GM23248 (cell line): ENCODE measurements at regions not wholly inside any gene's neighbourhood (a gene's known extent, or its start where the extent isn't known, plus 50 kb on each side); places are given as distances from the start of the nearest gene placed in this dataset.

Experiments used
- DNase-seq: peaks from one replicate; pipeline ENCODE4 v3.0.0-alpha.2; 2015
- H2AFZ ChIP-seq: fragments of 200-600 bp; sonication (generic); 2 replicates; pipeline ENCODE4 v1.6.1; 2016; ENCODE audit warnings: antibody characterized with exemption
- H3F3A ChIP-seq: fragments of 200-600 bp; sonication (generic); 2 replicates; pipeline ENCODE4 v1.6.1; 2016; ENCODE audit warnings: mild to moderate bottlenecking, antibody characterized with exemption, mixed run types; ENCODE audit not compliant: insufficient read depth
- H3K27ac ChIP-seq: fragments of 200-600 bp; sonication (generic); 2 replicates; pipeline ENCODE4 v1.5.1; 2016; ENCODE audit warnings: mild to moderate bottlenecking
- H3K27me3 ChIP-seq: fragments of 200-600 bp; sonication (generic); replicated peaks from 2 replicates; pipeline ENCODE4 v1.6.1; 2016; ENCODE audit warnings: mild to moderate bottlenecking; ENCODE audit not compliant: insufficient read depth
- H3K36me3 ChIP-seq: fragments of 200-600 bp; sonication (generic); 2 replicates; pipeline ENCODE4 v1.6.1; 2016; ENCODE audit warnings: low read depth, mild to moderate bottlenecking
- H3K4me1 ChIP-seq: fragments of 200-600 bp; sonication (generic); 2 replicates; pipeline ENCODE4 v1.6.1; 2016; ENCODE audit warnings: mild to moderate bottlenecking; ENCODE audit not compliant: insufficient read depth
- H3K4me2 ChIP-seq: fragments of 200-600 bp; sonication (generic); one replicate; pipeline ENCODE4 v1.6.1; 2016; ENCODE audit warnings: mild to moderate bottlenecking; ENCODE audit not compliant: unreplicated experiment
- H3K4me3 ChIP-seq: fragments of 200-600 bp; sonication (generic); 2 replicates; pipeline ENCODE4 v1.5.1; 2016; ENCODE audit warnings: mild to moderate bottlenecking
- H3K79me2 ChIP-seq: fragments of 200-600 bp; sonication (generic); 2 replicates; pipeline ENCODE4 v1.6.1; 2016; ENCODE audit warnings: mild to moderate bottlenecking; ENCODE audit not compliant: insufficient read depth
- H3K9ac ChIP-seq: fragments of 200-600 bp; sonication (generic); 2 replicates; pipeline ENCODE4 v1.6.1; 2016; ENCODE audit warnings: mild to moderate bottlenecking
- H3K9me2 ChIP-seq: fragments of 200-600 bp; sonication (generic); 2 replicates; pipeline ENCODE4 v1.6.1; 2016; ENCODE audit warnings: mixed run types, mild to moderate bottlenecking, moderate library complexity; ENCODE audit not compliant: insufficient read depth
- H3K9me3 ChIP-seq: fragments of 200-600 bp; sonication (generic); one replicate; pipeline ENCODE4 v1.6.1; 2017; ENCODE audit warnings: low read depth
- H4K20me1 ChIP-seq: fragments of 200-600 bp; sonication (generic); 2 replicates; pipeline ENCODE4 v1.6.0; 2016; ENCODE audit not compliant: insufficient read depth
- EZH2 ChIP-seq: fragments of 200-600 bp; sonication (generic); IDR thresholded peaks from 2 replicates; pipeline ENCODE4 v1.6.1; 2018; ENCODE audit warnings: antibody characterized with exemption, mild to moderate bottlenecking; ENCODE audit not compliant: insufficient read depth, poor library complexity, severe bottlenecking
- EZH2phosphoT487 ChIP-seq: fragments of 200-600 bp; sonication (generic); IDR thresholded peaks from 2 replicates; pipeline ENCODE4 v1.6.1; 2018; ENCODE audit warnings: antibody characterized with exemption, moderate library complexity, mild to moderate bottlenecking, low read depth; ENCODE audit not compliant: insufficient read depth
- WGBS, 2 experiments: methylation state at CpG; one replicate each; pipeline ENCODE4 v1.1.6; 2015 to 2017; ENCODE audit warnings: low lambda C conversion rate in 2 of 2, low coverage in 1 of 2; ENCODE audit errors: missing lambda C conversion rate in 2 of 2; 5-methylcytosine and 5-hydroxymethylcytosine counted together
- in situ Hi-C: fragments of 300-500 bp; cut with MboI; formaldehyde crosslinking; loops from 2 replicates; pipeline ENCODE4 v1.15.0; 2020

DNA sequence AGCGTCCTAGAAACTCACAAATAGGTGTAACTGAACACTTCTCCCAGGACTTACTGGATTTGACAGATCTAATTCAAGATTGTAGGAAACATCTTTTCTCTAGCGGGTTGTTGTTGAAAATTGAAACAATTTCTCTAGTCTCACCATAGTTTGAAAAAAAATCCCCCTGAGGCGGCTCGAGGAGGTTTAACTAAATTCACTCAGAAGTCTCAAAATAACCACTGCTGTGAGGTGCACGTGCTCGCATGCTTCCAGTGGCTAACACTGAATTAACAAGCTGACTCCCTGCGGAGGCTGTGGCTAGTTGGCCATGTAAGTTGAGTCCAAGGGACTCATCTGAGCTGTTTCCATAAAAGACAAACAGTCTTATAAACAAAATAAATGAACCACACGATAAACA lies 503.9 kb downstream of the OCA2 start:
- Histone ChIP-seq H3K27me3 (no peaks in the 10 kb centered on the region), H3K79me2 (no peaks in the 10 kb centered on the region), H3K9me2 (no peaks in the 10 kb centered on the region), H3K27ac (no peak overlapping the region), H3F3A (no peaks in the 10 kb centered on the region), H3K4me3 (no peak overlapping the region), H3K4me2 (no peak overlapping the region), H3K36me3 (no peaks in the 10 kb centered on the region), H4K20me1 (no peaks in the 10 kb centered on the region), H3K9ac (no peak overlapping the region), H3K4me1 (no peaks in the 10 kb centered on the region), H3K9me3 (no peaks in the 10 kb centered on the region), H2AFZ (no peak overlapping the region)
- 36 to 40% methylated on average over 8 of the region's 8 CpGs for WGBS, 2 experiments
- TF ChIP-seq EZH2phosphoT487: no peak
- TF ChIP-seq EZH2: no peak
- in situ Hi-C loops: no loop called here
- no peak for DNase-seq

DNA sequence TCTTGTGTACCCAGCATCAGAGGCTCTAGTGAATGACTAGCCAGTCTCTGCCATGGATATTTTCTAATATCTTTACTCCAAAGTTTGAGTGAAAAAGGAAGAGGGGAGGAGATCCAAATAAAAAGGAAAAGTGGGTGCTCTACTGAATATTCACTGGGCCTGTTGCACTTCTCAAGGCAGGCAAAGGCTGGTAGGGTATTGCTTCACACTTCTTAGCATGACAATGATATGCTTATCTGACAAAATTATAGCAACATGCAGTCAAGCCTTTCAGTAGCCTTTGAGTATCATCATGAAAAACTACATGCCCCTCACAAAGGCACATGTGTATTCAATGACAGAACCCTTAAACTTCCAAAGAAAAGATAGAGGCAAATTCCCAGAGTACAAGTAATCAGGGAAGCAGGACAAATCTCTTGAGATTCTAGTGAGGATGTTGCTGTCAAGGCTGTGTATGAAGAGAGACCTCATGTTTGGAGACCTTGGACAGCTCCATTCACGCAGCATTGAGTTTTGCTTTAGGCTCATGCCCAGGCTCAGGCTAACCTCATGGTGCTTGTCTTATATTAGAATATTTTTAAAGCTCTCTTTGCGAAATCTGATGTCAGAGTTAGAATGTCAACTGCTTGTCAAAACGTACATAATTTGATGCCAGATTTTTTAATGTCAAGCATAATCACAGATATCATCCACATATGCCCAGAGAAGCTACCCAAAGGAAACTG lies 506.9 kb downstream of the OCA2 start:
- Histone ChIP-seq H3K36me3 (no peaks in the 10 kb centered on the region), H3K27ac (no peak overlapping the region), H3F3A (no peaks in the 10 kb centered on the region), H2AFZ (no peak overlapping the region), H3K4me2 (no peak overlapping the region), H3K9ac (no peak overlapping the region), H3K27me3 (no peaks in the 10 kb centered on the region), H3K9me2 (no peaks in the 10 kb centered on the region), H3K4me1 (no peaks in the 10 kb centered on the region), H4K20me1 (no peaks in the 10 kb centered on the region), H3K79me2 (no peaks in the 10 kb centered on the region), H3K4me3 (no peak overlapping the region), H3K9me3 (no peaks in the 10 kb centered on the region)
- peak; percentile 7 for DNase-seq
- WGBS, 2 experiments: 2 to 9% methylated on average over 3 of the region's 3 CpGs
- TF ChIP-seq EZH2phosphoT487 (no peak), EZH2 (no peak)
- in situ Hi-C loops: no loop called here
